ENCODE measurements at regions not wholly inside any gene's neighbourhood (a gene's known extent, or its start where the extent isn't known, plus 50 kb on each side); places are given as distances from the start of the nearest gene placed in this dataset.
"Not testable (repeated sequence)": the region's sequence is repeated elsewhere in the genome, so short reads cannot be mapped to it uniquely, and the experiment has no call there.

DNA sequence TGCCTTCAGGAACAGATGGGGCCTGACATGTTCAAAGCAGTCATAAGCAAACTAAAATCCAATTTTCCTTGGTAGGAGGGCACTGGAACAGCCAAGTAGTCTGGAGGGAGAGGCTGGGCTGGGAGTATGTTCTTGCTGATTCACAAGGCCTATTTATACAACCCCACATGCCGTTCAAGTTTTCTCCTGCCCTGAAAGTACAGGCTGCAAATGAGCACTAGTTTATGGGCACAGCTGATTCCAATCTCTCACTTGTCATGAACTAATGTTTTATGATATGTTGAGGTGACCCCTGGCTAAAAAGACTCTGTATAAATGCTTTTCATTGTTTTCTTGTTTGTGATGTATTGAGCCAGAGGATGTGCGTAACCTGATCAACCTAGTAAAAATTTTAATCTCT lies 183.4 kb upstream of the SRD5A2 start:
- TF ChIP-seq, protein P1, sequence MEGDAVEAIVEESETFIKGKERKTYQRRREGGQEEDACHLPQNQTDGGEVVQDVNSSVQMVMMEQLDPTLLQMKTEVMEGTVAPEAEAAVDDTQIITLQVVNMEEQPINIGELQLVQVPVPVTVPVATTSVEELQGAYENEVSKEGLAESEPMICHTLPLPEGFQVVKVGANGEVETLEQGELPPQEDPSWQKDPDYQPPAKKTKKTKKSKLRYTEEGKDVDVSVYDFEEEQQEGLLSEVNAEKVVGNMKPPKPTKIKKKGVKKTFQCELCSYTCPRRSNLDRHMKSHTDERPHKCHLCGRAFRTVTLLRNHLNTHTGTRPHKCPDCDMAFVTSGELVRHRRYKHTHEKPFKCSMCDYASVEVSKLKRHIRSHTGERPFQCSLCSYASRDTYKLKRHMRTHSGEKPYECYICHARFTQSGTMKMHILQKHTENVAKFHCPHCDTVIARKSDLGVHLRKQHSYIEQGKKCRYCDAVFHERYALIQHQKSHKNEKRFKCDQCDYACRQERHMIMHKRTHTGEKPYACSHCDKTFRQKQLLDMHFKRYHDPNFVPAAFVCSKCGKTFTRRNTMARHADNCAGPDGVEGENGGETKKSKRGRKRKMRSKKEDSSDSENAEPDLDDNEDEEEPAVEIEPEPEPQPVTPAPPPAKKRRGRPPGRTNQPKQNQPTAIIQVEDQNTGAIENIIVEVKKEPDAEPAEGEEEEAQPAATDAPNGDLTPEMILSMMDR (conservative IDR thresholded peaks at IDR 0.05; ENCODE audit: low read depth, low read length), result no peak
- DNase-seq (ENCODE audit: low read depth), result no peak
- no peak overlapping the region for H3K4me3 ChIP-seq (ENCODE audit: low read length)

DNA sequence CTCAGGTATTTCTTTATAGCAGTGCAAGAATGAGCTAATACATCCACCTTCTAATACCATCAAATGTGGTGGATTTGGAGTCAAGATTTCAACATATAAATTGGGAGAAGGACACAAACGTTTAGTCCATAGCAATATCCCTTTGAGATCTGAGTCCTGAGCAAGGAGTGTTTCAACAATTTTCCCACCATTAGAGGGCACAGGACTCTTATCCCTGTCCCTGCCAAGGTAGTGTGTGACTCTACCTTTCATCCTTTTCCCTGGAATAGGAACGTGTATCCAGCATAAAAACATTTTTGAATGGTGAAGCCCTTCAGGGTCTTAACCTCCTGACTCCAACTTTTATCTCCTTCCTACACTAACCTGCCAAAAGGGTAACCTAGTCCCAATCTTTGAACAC lies 181.3 kb upstream of the SRD5A2 start:
- DNase-seq (ENCODE audit: low read depth), result no peak
- H3K4me3 ChIP-seq (ENCODE audit: low read length), result no peak overlapping the region
- TF ChIP-seq, protein P1 (conservative IDR thresholded peaks at IDR 0.05; ENCODE audit: low read depth, low read length), result no peak

DNA sequence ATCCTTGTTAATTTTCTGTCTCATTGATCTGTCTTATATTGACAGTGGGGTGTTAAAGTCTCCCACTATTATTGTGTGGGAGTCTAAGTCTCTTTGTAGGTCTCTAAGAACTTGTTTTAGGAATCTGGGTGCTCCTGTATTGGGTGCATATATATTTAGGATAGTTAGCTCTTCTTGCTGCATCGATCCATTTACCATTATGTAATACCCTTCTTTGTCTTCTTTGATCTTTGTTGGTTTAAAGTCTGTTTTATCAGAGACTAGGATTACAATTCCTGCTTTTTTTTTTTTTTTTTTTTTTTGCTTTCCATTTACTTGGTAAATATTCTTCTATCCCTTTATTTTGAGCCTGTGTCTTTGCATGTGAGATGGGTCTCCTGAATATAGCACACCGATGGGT lies 176.6 kb upstream of the SRD5A2 start:
- not testable (repeated sequence) for H3K4me3 ChIP-seq (ENCODE audit: low read length); DNase-seq (ENCODE audit: low read depth)

- DNase-seq (ENCODE audit: low read depth); H3K4me3 ChIP-seq (ENCODE audit: low read length): not testable (repeated sequence)
Measured at GRCh38 chr2:31748746-31749145, 168.0 kb upstream of the SRD5A2 start.

- TF ChIP-seq, protein P1 (conservative IDR thresholded peaks at IDR 0.05; ENCODE audit: low read depth, low read length), result no peak
- DNase-seq (ENCODE audit: low read depth), result no peak
Measured at GRCh38 chr2:31748041-31748440, 167.3 kb upstream of the SRD5A2 start.

DNA sequence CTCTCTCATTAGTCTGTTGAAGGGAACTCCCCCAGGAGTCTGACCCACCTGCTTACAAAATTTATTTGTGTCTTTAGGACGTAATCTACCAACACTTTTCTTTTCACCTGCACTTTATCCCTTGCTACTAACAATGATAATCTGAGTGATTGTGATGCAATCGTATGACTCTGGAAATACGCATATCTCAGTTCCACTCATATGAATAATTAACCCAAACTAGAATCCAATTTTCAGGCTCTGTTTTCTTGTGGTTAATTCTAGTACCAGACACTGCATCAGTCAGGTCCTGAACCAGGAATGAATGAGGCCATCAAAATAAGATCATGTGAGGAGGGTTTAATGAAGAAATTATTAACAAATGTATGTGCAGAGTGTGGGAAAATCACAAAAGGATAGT lies 158.4 kb upstream of the SRD5A2 start:
- DNase-seq (ENCODE audit: low read depth), result no peak
- H3K4me3 ChIP-seq (ENCODE audit: low read length), result no peak overlapping the region
- TF ChIP-seq, protein P1 (conservative IDR thresholded peaks at IDR 0.05; ENCODE audit: low read depth, low read length), result no peak

More at GRCh38 chr2:31748041-31748440, 167.3 kb upstream of the SRD5A2 start:
- H3K4me3 ChIP-seq (ENCODE audit: low read length), result no peak overlapping the region

- DNase-seq (ENCODE audit: low read depth), result no peak
- TF ChIP-seq, protein P1 (conservative IDR thresholded peaks at IDR 0.05; ENCODE audit: low read depth, low read length), result no peak
- no peak overlapping the region for H3K4me3 ChIP-seq (ENCODE audit: low read length)
Measured at GRCh38 chr2:31736695-31737454, 156.1 kb upstream of the SRD5A2 start.

- no peak for DNase-seq (ENCODE audit: low read depth)
- no peak overlapping the region for H3K4me3 ChIP-seq (ENCODE audit: low read length)
- TF ChIP-seq, protein P1 (conservative IDR thresholded peaks at IDR 0.05; ENCODE audit: low read depth, low read length), result no peak
Measured at GRCh38 chr2:31735716-31736115, 155.0 kb upstream of the SRD5A2 start.
